Ectodermal cell (in vitro differentiated cells): ENCODE measurements at regions not wholly inside any gene's neighbourhood (a gene's known extent, or its start where the extent isn't known, plus 50 kb on each side); places are given as distances from the start of the nearest gene placed in this dataset.
"Not testable (repeated sequence)": the region's sequence is repeated elsewhere in the genome, so short reads cannot be mapped to it uniquely, and the experiment has no call there.

Experiments
- H3K27ac ChIP-seq: 2 replicates; pipeline ENCODE4 v1.7.0; 2013; ENCODE audit warnings: mild to moderate bottlenecking, low read depth, low read length; ENCODE audit not compliant: insufficient read depth, poor library complexity, severe bottlenecking
- H3K27me3 ChIP-seq: 2 replicates; pipeline ENCODE4 v1.7.0; 2013; ENCODE audit warnings: mild to moderate bottlenecking, low read length; ENCODE audit not compliant: insufficient read depth, control insufficient read depth, poor library complexity, severe bottlenecking
- H3K36me3 ChIP-seq: one replicate; pipeline ENCODE4 v1.7.0; 2013; ENCODE audit warnings: low read length; ENCODE audit not compliant: control insufficient read depth, insufficient read depth
- H3K4me1 ChIP-seq: one replicate; pipeline ENCODE4 v1.7.0; 2013; ENCODE audit warnings: low read length; ENCODE audit not compliant: control insufficient read depth, insufficient read depth
- H3K4me3 ChIP-seq: 2 replicates; pipeline ENCODE4 v1.7.0; 2013; ENCODE audit warnings: low read depth, low read length, control low read depth; ENCODE audit not compliant: insufficient read depth
- H3K9me3 ChIP-seq: 2 replicates; pipeline ENCODE4 v1.7.0; 2013; ENCODE audit warnings: mild to moderate bottlenecking, low read length, moderate library complexity; ENCODE audit not compliant: control insufficient read depth
- WGBS, 2 experiments: methylation state at CpG; one replicate each; pipeline ENCODE4 v1.1.7; 2013; ENCODE audit warnings: missing lambda C conversion rate in 2 of 2; 5-methylcytosine and 5-hydroxymethylcytosine counted together

GRCh38 chr5:96197767-96198166 lies 235.3 kb downstream of the PCSK1 start:
- not testable (repeated sequence) for H3K36me3 ChIP-seq, H3K27ac ChIP-seq, H3K27me3 ChIP-seq, H3K4me1 ChIP-seq, H3K9me3 ChIP-seq, H3K4me3 ChIP-seq
- 90 to 91% methylated on average over 3 of the region's 3 CpGs for WGBS, 2 experiments

GRCh38 chr5:96197347-96197746 lies 235.7 kb upstream of the ELL2 start:
- no peaks in the 10 kb centered on the region for H3K4me1 ChIP-seq
- H3K27ac ChIP-seq: no peak overlapping the region
- WGBS, 2 experiments: 100% methylated on average over 1 of the region's 2 CpGs
- no peaks in the 10 kb centered on the region for H3K27me3 ChIP-seq
- H3K9me3 ChIP-seq: no peaks in the 10 kb centered on the region
- H3K36me3 ChIP-seq: no peaks in the 10 kb centered on the region
- H3K4me3 ChIP-seq: no peak overlapping the region

- H3K4me3 ChIP-seq: no peak overlapping the region
- H3K36me3 ChIP-seq: no peaks in the 10 kb centered on the region
- H3K27me3 ChIP-seq: no peaks in the 10 kb centered on the region
- H3K27ac ChIP-seq: no peak overlapping the region
- WGBS, 2 experiments: 86 to 91% methylated on average over 1 of the region's 1 CpG
- no peaks in the 10 kb centered on the region for H3K4me1 ChIP-seq
- no peaks in the 10 kb centered on the region for H3K9me3 ChIP-seq
Observed at GRCh38 chr5:96196890-96197289, 235.2 kb upstream of the ELL2 start.

GRCh38 chr5:96196407-96196806 lies 234.8 kb upstream of the ELL2 start:
- no peaks in the 10 kb centered on the region for H3K9me3 ChIP-seq
- H3K27me3 ChIP-seq: no peaks in the 10 kb centered on the region
- 97% methylated on average over 4 of the region's 4 CpGs for WGBS, 2 experiments
- H3K27ac ChIP-seq: no peak overlapping the region
- no peaks in the 10 kb centered on the region for H3K36me3 ChIP-seq
- no peaks in the 10 kb centered on the region for H3K4me1 ChIP-seq
- no peak overlapping the region for H3K4me3 ChIP-seq

GRCh38 chr5:96195123-96195522 lies 233.5 kb upstream of the ELL2 start:
- Histone ChIP-seq H3K27ac (no peak overlapping the region), H3K4me3 (no peak overlapping the region), H3K9me3 (no peaks in the 10 kb centered on the region), H3K4me1 (no peaks in the 10 kb centered on the region), H3K36me3 (no peaks in the 10 kb centered on the region), H3K27me3 (no peaks in the 10 kb centered on the region)
- WGBS, 2 experiments: 92 to 100% methylated on average over 1 of the region's 1 CpG

- H3K4me3 ChIP-seq: no peak overlapping the region
- no peak overlapping the region for H3K27ac ChIP-seq
- H3K27me3 ChIP-seq: no peaks in the 10 kb centered on the region
- H3K36me3 ChIP-seq: no peaks in the 10 kb centered on the region
- no peaks in the 10 kb centered on the region for H3K4me1 ChIP-seq
- H3K9me3 ChIP-seq: no peaks in the 10 kb centered on the region
Observed at GRCh38 chr5:96194593-96194992, 232.9 kb upstream of the ELL2 start.

GRCh38 chr5:96193946-96194345 lies 232.3 kb upstream of the ELL2 start:
- Histone ChIP-seq H3K36me3 (no peaks in the 10 kb centered on the region), H3K9me3 (no peaks in the 10 kb centered on the region), H3K27ac (no peak overlapping the region), H3K27me3 (no peaks in the 10 kb centered on the region), H3K4me1 (no peaks in the 10 kb centered on the region), H3K4me3 (no peak overlapping the region)
- WGBS, 2 experiments: 80 to 100% methylated on average over 2 of the region's 2 CpGs

GRCh38 chr5:96189987-96190386 lies 228.3 kb upstream of the ELL2 start:
- Histone ChIP-seq H3K27me3 (no peaks in the 10 kb centered on the region), H3K27ac (no peak overlapping the region), H3K36me3 (no peaks in the 10 kb centered on the region), H3K9me3 (no peaks in the 10 kb centered on the region), H3K4me3 (no peak overlapping the region), H3K4me1 (no peaks in the 10 kb centered on the region)
- WGBS, 2 experiments: 84 to 86% methylated on average over 1 of the region's 1 CpG

- WGBS, 2 experiments: 98% methylated on average over 2 of the region's 2 CpGs; no CpG with 5 or more reads in 1 of the 2 experiments
- Histone ChIP-seq H3K4me1 (no peaks in the 10 kb centered on the region), H3K36me3 (no peaks in the 10 kb centered on the region), H3K9me3 (no peaks in the 10 kb centered on the region), H3K4me3 (no peak overlapping the region), H3K27ac (no peak overlapping the region), H3K27me3 (no peaks in the 10 kb centered on the region)
Observed at GRCh38 chr5:96189028-96189826, 227.6 kb upstream of the ELL2 start.

- 95 to 97% methylated on average over 5 of the region's 5 CpGs for WGBS, 2 experiments
- no peak overlapping the region for H3K4me3 ChIP-seq
Observed at GRCh38 chr5:96187309-96188027, 225.8 kb upstream of the ELL2 start.

More at GRCh38 chr5:96187309-96188027, 225.8 kb upstream of the ELL2 start:
- H3K36me3 ChIP-seq: no peaks in the 10 kb centered on the region
- no peaks in the 10 kb centered on the region for H3K4me1 ChIP-seq
- no peak overlapping the region for H3K27ac ChIP-seq
- H3K27me3 ChIP-seq: no peaks in the 10 kb centered on the region
- no peaks in the 10 kb centered on the region for H3K9me3 ChIP-seq
